Endothelial cell of umbilical vein (primary cell): ENCODE measurements at regions not wholly inside any gene's neighbourhood (a gene's known extent, or its start where the extent isn't known, plus 50 kb on each side); places are given as distances from the start of the nearest gene placed in this dataset.

Experiments
- CTCF ChIP-seq, 2 donors: IDR thresholded peaks; 1 replicate in 1 of 2; 2 replicates in 1 of 2; pipeline ENCODE4 v1.5.1; 2011; ENCODE audit warnings: low read length in 2 of 2, mild to moderate bottlenecking in 2 of 2, moderate library complexity in 2 of 2, control low read depth in 1 of 2, inconsistent platforms in 1 of 2, low read depth in 1 of 2; ENCODE audit not compliant: insufficient read depth in 1 of 2; ENCODE audit errors: extremely low read depth in 1 of 2
- EZH2 ChIP-seq: IDR thresholded peaks from 2 replicates; pipeline ENCODE4 v1.6.1; 2012; ENCODE audit warnings: borderline replicate concordance, low read depth, mild to moderate bottlenecking, moderate library complexity, low read length, inconsistent platforms; ENCODE audit not compliant: severe bottlenecking
- GATA2 ChIP-seq: IDR thresholded peaks from 2 replicates; pipeline ENCODE4 v1.7.0; 2011; ENCODE audit warnings: low read depth, mild to moderate bottlenecking, moderate library complexity, mixed read lengths, low read length; ENCODE audit not compliant: insufficient read length, insufficient read depth
- JUN ChIP-seq: IDR thresholded peaks from 2 replicates; pipeline ENCODE4 v1.6.1; 2011; ENCODE audit warnings: borderline replicate concordance, low read depth; ENCODE audit not compliant: insufficient read length, insufficient read depth
- MAX ChIP-seq: IDR thresholded peaks from 2 replicates; pipeline ENCODE4 v1.6.1; 2011; ENCODE audit not compliant: insufficient read depth, insufficient read length
- MYC ChIP-seq: IDR thresholded peaks from one replicate; pipeline ENCODE4 v1.6.1; 2011; ENCODE audit warnings: mild to moderate bottlenecking, low read depth, low read length
- POLR2A ChIP-seq: IDR thresholded peaks from 2 replicates; pipeline ENCODE4 v1.6.1; 2012; ENCODE audit warnings: low read depth, mild to moderate bottlenecking, control low read depth, low read length
- POLR2AphosphoS5 ChIP-seq: IDR thresholded peaks from 2 replicates; pipeline ENCODE4 v1.6.1; 2012; ENCODE audit warnings: low read depth, mild to moderate bottlenecking, control low read depth, low read length, moderate library complexity; ENCODE audit not compliant: insufficient read depth

GRCh38 chr18:68445668-68446426 is 269.1 kb downstream of the TMX3 start:
- TF ChIP-seq POLR2AphosphoS5 (no peak), CTCF (IDR thresholded peaks at IDR 0.05; ENCODE audit: extremely low read depth in 1 of 2, insufficient read depth in 1 of 2, low read depth in 1 of 2, low read length in 2 of 2) (no peak), POLR2A (no peak), EZH2 (no peak), MAX (no peak), MYC (no peak), GATA2 (no peak), JUN (no peak)
